ENCODE measurements at regions not wholly inside any gene's neighbourhood (a gene's known extent, or its start where the extent isn't known, plus 50 kb on each side); places are given as distances from the start of the nearest gene placed in this dataset.

GRCh38 chr13:106433066-106433465, 102.4 kb downstream of the EFNB2 start:
- DNase-seq (ENCODE audit: low read depth, low spot score): peak; percentile 65

- DNase-seq (ENCODE audit: low read depth, low spot score): peak; percentile 39
These were observed 102.8 kb downstream of the EFNB2 start for GRCh38 chr13:106432636-106433035.

GRCh38 chr13:106426909-106427308, 108.6 kb downstream of the EFNB2 start:
- no peak for DNase-seq (ENCODE audit: low read depth, low spot score)

- DNase-seq (ENCODE audit: low read depth, low spot score): peak; percentile 13
These were observed 109.8 kb downstream of the EFNB2 start for GRCh38 chr13:106425661-106426060.

- DNase-seq (ENCODE audit: low read depth, low spot score): no peak
These were observed 110.7 kb downstream of the EFNB2 start for GRCh38 chr13:106424805-106425204.

- DNase-seq (ENCODE audit: low read depth, low spot score): peak; percentile 95
These were observed 111.9 kb downstream of the EFNB2 start for GRCh38 chr13:106423530-106423929.

- no peak for DNase-seq (ENCODE audit: low read depth, low spot score)
These were observed 116.9 kb downstream of the EFNB2 start for GRCh38 chr13:106418556-106418955.

GRCh38 chr13:106417467-106418110, 117.9 kb downstream of the EFNB2 start:
- peak; percentile 14 for DNase-seq (ENCODE audit: low read depth, low spot score)

- DNase-seq (ENCODE audit: low read depth, low spot score): no peak
These were observed 118.8 kb downstream of the EFNB2 start for GRCh38 chr13:106416645-106417044.

- DNase-seq (ENCODE audit: low read depth, low spot score): no peak
These were observed 119.5 kb downstream of the EFNB2 start for GRCh38 chr13:106415971-106416370.

- DNase-seq (ENCODE audit: low read depth, low spot score): no peak
These were observed 120.0 kb downstream of the EFNB2 start for GRCh38 chr13:106415442-106415841.

GRCh38 chr13:106407338-106407737, 128.1 kb downstream of the EFNB2 start:
- peak; percentile 79 for DNase-seq (ENCODE audit: low read depth, low spot score)

GRCh38 chr13:106405731-106406130, 129.7 kb downstream of the EFNB2 start:
- no peak for DNase-seq (ENCODE audit: low read depth, low spot score)

- no peak for DNase-seq (ENCODE audit: low read depth, low spot score)
These were observed 132.2 kb downstream of the EFNB2 start for GRCh38 chr13:106403280-106403679.

GRCh38 chr13:106402866-106403265, 132.6 kb downstream of the EFNB2 start:
- no peak for DNase-seq (ENCODE audit: low read depth, low spot score)

- DNase-seq (ENCODE audit: low read depth, low spot score): no peak
These were observed 134.4 kb downstream of the EFNB2 start for GRCh38 chr13:106401081-106401480.

GRCh38 chr13:106400289-106400688, 135.2 kb downstream of the EFNB2 start:
- no peak for DNase-seq (ENCODE audit: low read depth, low spot score)

- DNase-seq (ENCODE audit: low read depth, low spot score): no peak
These were observed 137.2 kb downstream of the EFNB2 start for GRCh38 chr13:106398289-106398688.

GRCh38 chr13:106393776-106394175, 141.7 kb downstream of the EFNB2 start:
- DNase-seq (ENCODE audit: low read depth, low spot score): no peak

- no peak for DNase-seq (ENCODE audit: low read depth, low spot score)
These were observed 143.8 kb downstream of the EFNB2 start for GRCh38 chr13:106391681-106392080.

GRCh38 chr13:106391271-106391670, 144.2 kb downstream of the EFNB2 start:
- no peak for DNase-seq (ENCODE audit: low read depth, low spot score)

- no peak for DNase-seq (ENCODE audit: low read depth, low spot score)
These were observed 145.1 kb downstream of the EFNB2 start for GRCh38 chr13:106390367-106390766.

- DNase-seq (ENCODE audit: low read depth, low spot score): no peak
These were observed 149.8 kb downstream of the EFNB2 start for GRCh38 chr13:106385654-106386053.

GRCh38 chr13:106384516-106384915, 150.9 kb downstream of the EFNB2 start:
- peak; percentile 62 for DNase-seq (ENCODE audit: low read depth, low spot score)

Data from ELF-1 (cell line).